HepG2 (cell line): ENCODE measurements at regions not wholly inside any gene's neighbourhood (a gene's known extent, or its start where the extent isn't known, plus 50 kb on each side); places are given as distances from the start of the nearest gene placed in this dataset.

Experiments
- ATAC-seq: fragments of 200-7000 bp; cut with Tn5 transposase; 3 replicates; pipeline ENCODE4 v1.9.1; 2020; ENCODE audit warnings: mild to moderate bottlenecking, moderate library complexity
- BruUV-seq: library from RNA; stranded (reverse); fragments of 400-500 nt; replicated peaks from 2 replicates; lab custom pipeline; 2021; lab: Mats Ljungman, UMichigan
- CTCF ChIA-PET: fragments of 300-600 bp; formaldehyde crosslinking; extraction: SDS; loops from one replicate; lab custom pipeline; 2021; ENCODE audit warnings: low total read pairs, inconsistent platforms, low intra/inter-chr PET ratio; lab: Yijun Ruan, JAX
- POLR2A ChIA-PET: fragments of 350-600 bp; sonication (Branson Sonifier 250); formaldehyde crosslinking; loops from one replicate; lab custom pipeline; 2020; ENCODE audit warnings: antibody characterized with exemption, inconsistent platforms; lab: Yijun Ruan, JAX
- DNase-seq: peaks from one replicate; pipeline ENCODE4 v3.0.0-alpha.2; 2015; ENCODE audit warnings: low spot score
- FAIRE-seq: peaks from 3 replicates; lab custom pipeline; 2011; peaks lifted over from hg19 to GRCh38; lab: Jason Lieb, UNC
- H2AFZ ChIP-seq: one replicate; pipeline ENCODE4 v1.6.1; 2011; ENCODE audit warnings: low read length, inconsistent platforms
- H3K27ac ChIP-seq: fragments of 300-600 bp; 3 replicates; pipeline ENCODE4 v1.8.0; 2011; ENCODE audit warnings: mixed run types, mild to moderate bottlenecking, mixed read lengths, low read length, inconsistent platforms; ENCODE audit not compliant: insufficient read depth; ENCODE audit errors: extremely low read length
- H3K27me3 ChIP-seq, 2 experiments: fragments of 200-600 bp in 1 of 2; 2 replicates in 1 of 2; 3 replicates in 1 of 2; pipeline versions ENCODE4 v1.6.0 to v1.8.0; 2011; ENCODE audit warnings: low read length in 2 of 2, mild to moderate bottlenecking in 2 of 2, moderate library complexity in 2 of 2, inconsistent platforms in 1 of 2; ENCODE audit not compliant: insufficient read depth in 2 of 2, control insufficient read depth in 1 of 2
- H3K36me3 ChIP-seq, 2 experiments: fragments of 200-600 bp in 1 of 2; replicated peaks in 1 of 2; 2 replicates in 1 of 2; 3 replicates in 1 of 2; pipeline versions ENCODE4 v1.5.1 to v1.8.0; 2011; ENCODE audit warnings: low read length in 2 of 2, inconsistent platforms in 1 of 2; ENCODE audit not compliant: insufficient read depth in 2 of 2, control insufficient read depth in 1 of 2
- H3K4me1 ChIP-seq: 2 replicates; pipeline ENCODE4 v1.5.1; 2012; ENCODE audit warnings: low read length, inconsistent platforms; ENCODE audit not compliant: insufficient read depth
- H3K4me2 ChIP-seq: 2 replicates; pipeline ENCODE4 v1.6.0; 2011; ENCODE audit warnings: low read depth, low read length, inconsistent platforms
- H3K4me3 ChIP-seq, 3 experiments: fragments of 200-600 bp in 1 of 3; sonication (generic), shearing (Covaris generic) in 1 of 3; replicated peaks in 1 of 3; 2 replicates each; pipeline ENCODE4 v1.5.1; 2011 to 2016; ENCODE audit warnings: low read length in 3 of 3, inconsistent platforms in 2 of 3, low read depth in 2 of 3, mild to moderate bottlenecking in 2 of 3, control low read depth in 1 of 3, mixed read lengths in 1 of 3; ENCODE audit not compliant: insufficient read depth in 1 of 3
- H3K79me2 ChIP-seq: one replicate; pipeline ENCODE4 v1.6.1; 2011; ENCODE audit warnings: low read length, inconsistent platforms; ENCODE audit not compliant: insufficient read depth
- H3K9ac ChIP-seq: 2 replicates; pipeline ENCODE4 v1.6.0; 2011; ENCODE audit warnings: mild to moderate bottlenecking, low read depth, low read length, inconsistent platforms; ENCODE audit not compliant: insufficient read depth
- H3K9me3 ChIP-seq: 2 replicates; pipeline ENCODE4 v1.5.1; 2012; ENCODE audit warnings: mild to moderate bottlenecking, low read length
- H4K20me1 ChIP-seq: 2 replicates; pipeline ENCODE4 v1.6.0; 2011; ENCODE audit warnings: inconsistent platforms, mild to moderate bottlenecking, low read length, moderate library complexity; ENCODE audit not compliant: insufficient read depth
- ARID2 ChIP-seq: sonication (generic); formaldehyde crosslinking; IDR thresholded peaks from 2 replicates; pipeline ENCODE4 v1.8.1; 2022; ENCODE audit warnings: mild to moderate bottlenecking, missing genetic modification reagents, borderline replicate concordance
- ARNT2 ChIP-seq: sonication (generic); formaldehyde crosslinking; IDR thresholded peaks from 2 replicates; pipeline ENCODE4 v1.8.0; 2022; ENCODE audit warnings: mild to moderate bottlenecking, low read depth, missing genetic modification reagents, moderate library complexity
- ETV6 ChIP-seq: sonication (generic); formaldehyde crosslinking; conservative IDR thresholded peaks from 2 replicates; pipeline ENCODE4 v1.4.0; 2020; ENCODE audit warnings: missing genetic modification reagents
- GMEB1 ChIP-seq: sonication (generic); formaldehyde crosslinking; IDR thresholded peaks from 2 replicates; pipeline ENCODE4 v1.5.1; 2020; ENCODE audit warnings: missing genetic modification reagents, mild to moderate bottlenecking, borderline replicate concordance
- POLR2AphosphoS5 ChIP-seq: IDR thresholded peaks from 2 replicates; pipeline ENCODE4 v1.6.1; 2012; ENCODE audit warnings: low read depth, low read length
- PREB ChIP-seq: sonication (generic); formaldehyde crosslinking; IDR thresholded peaks from 2 replicates; pipeline ENCODE4 v1.4.0; 2020; ENCODE audit warnings: missing genetic modification reagents
- RFX1 ChIP-seq: fragments of 450-650 bp; IDR thresholded peaks from 2 replicates; pipeline ENCODE4 v1.6.1; 2017
- SIN3B ChIP-seq: fragments of 150-350 bp; IDR thresholded peaks from 2 replicates; pipeline ENCODE4 v1.6.1; 2014; ENCODE audit warnings: low read length
- SOX13 ChIP-seq, 3 experiments: fragments of 450-650 bp in 1 of 3; sonication (generic) in 1 of 3; formaldehyde crosslinking in 1 of 3; IDR thresholded peaks in 2 of 3; conservative IDR thresholded peaks in 1 of 3; 2 replicates each; pipeline versions ENCODE4 v1.5.0 to v1.6.1; 2016 to 2020; ENCODE audit warnings: antibody characterized with exemption in 1 of 3, mild to moderate bottlenecking in 1 of 3, missing compliant biosample characterization in 1 of 3, missing genetic modification reagents in 1 of 3, moderate library complexity in 1 of 3
- WIZ ChIP-seq: sonication (generic); formaldehyde crosslinking; IDR thresholded peaks from 2 replicates; pipeline ENCODE4 v1.5.1; 2020; ENCODE audit warnings: mild to moderate bottlenecking, missing genetic modification reagents
- ZBTB49 ChIP-seq: sonication (generic); formaldehyde crosslinking; IDR thresholded peaks from 2 replicates; pipeline ENCODE4 v1.4.0; 2020; ENCODE audit warnings: missing genetic modification reagents, borderline replicate concordance
- ZNF225 ChIP-seq: sonication (generic); formaldehyde crosslinking; IDR thresholded peaks from 2 replicates; pipeline ENCODE4 v1.4.0; 2020; ENCODE audit warnings: mild to moderate bottlenecking, missing genetic modification reagents
- ZNF24 ChIP-seq: fragments of 450-650 bp; IDR thresholded peaks from 2 replicates; pipeline ENCODE4 v1.6.1; 2017; ENCODE audit warnings: antibody characterized with exemption, mild to moderate bottlenecking
- ZNF292 ChIP-seq: sonication (generic); formaldehyde crosslinking; IDR thresholded peaks from 2 replicates; pipeline ENCODE4 v1.8.1; 2022; ENCODE audit warnings: mild to moderate bottlenecking, low read depth, missing genetic modification reagents, borderline replicate concordance
- ZNF577 ChIP-seq: sonication (generic); formaldehyde crosslinking; IDR thresholded peaks from 2 replicates; pipeline ENCODE4 v1.4.0; 2020; ENCODE audit warnings: mild to moderate bottlenecking, low read depth, missing genetic modification reagents, borderline replicate concordance
- WGBS: methylation state at CpG from one replicate; pipeline ENCODE4 v1.1.6; 2017; ENCODE audit warnings: low lambda C conversion rate; 5-methylcytosine and 5-hydroxymethylcytosine counted together
- in situ Hi-C: cut with HindIII; loops from 2 replicates; pipeline ENCODE4 v1.10.0; 2017; ENCODE audit warnings: low pct_unique_long_range_greater_than_20kb; ENCODE audit not compliant: extremely low pct_ligation_motif_present
- intact Hi-C: fragments of 100-400 bp; cut with micrococcal nuclease; formaldehyde crosslinking; loops from one replicate; pipeline ENCODE4 v1.10.0; 2022; ENCODE audit not compliant: unreplicated experiment

- Histone ChIP-seq H3K4me1 (no peaks in the 10 kb centered on the region), H2AFZ (no peak overlapping the region), H3K9me3 (no peaks in the 10 kb centered on the region), H3K9ac (no peak overlapping the region), H3K4me2 (no peak overlapping the region), H3K36me3 (no peaks in the 10 kb centered on the region), H3K4me3 (no peak overlapping the region), H3K79me2 (no peaks in the 10 kb centered on the region), H4K20me1 (no peaks in the 10 kb centered on the region), H3K27me3 (peaks cover 0 to 2% of the 10 kb centered on the region in 2 experiments; a peak in 1 of 5 replicates), H3K27ac (no peak overlapping the region)
- CTCF ChIA-PET: no interaction called here
- no peak for DNase-seq
- ATAC-seq: no peak
- TF ChIP-seq ZNF24: no peak
- no peak for TF ChIP-seq ARID2 (CRISPR knock-in tag)
- FAIRE-seq: no peak
- 0% methylated on average over 4 of the region's 4 CpGs for WGBS
- POLR2A ChIA-PET: no interaction called here
- in situ Hi-C loops (no loop called here), intact Hi-C loops (no loop called here)
- no TSS peak for BruUV-seq
These were observed 153.6 kb downstream of the DIRAS2 start for GRCh38 chr9:90489066-90489465.

GRCh38 chr9:90499761-90500160 is 142.9 kb downstream of the DIRAS2 start:
- Histone ChIP-seq H3K36me3 (no peaks in the 10 kb centered on the region), H4K20me1 (no peaks in the 10 kb centered on the region), H3K79me2 (no peaks in the 10 kb centered on the region), H3K4me3 (no peak overlapping the region), H3K4me1 (no peaks in the 10 kb centered on the region), H3K9me3 (no peaks in the 10 kb centered on the region), H3K27ac (no peak overlapping the region), H3K9ac (no peak overlapping the region), H3K27me3 (no peaks in the 10 kb centered on the region; a peak in 1 of 5 replicates), H3K4me2 (no peak overlapping the region), H2AFZ (no peak overlapping the region)
- in situ Hi-C loops: no loop called here
- intact Hi-C loops: no loop called here
- ChIA-PET CTCF (no interaction called here), POLR2A (no interaction called here)
- DNase-seq (no peak), FAIRE-seq (no peak), ATAC-seq (no peak)
- WGBS: 0% methylated on average over 2 of the region's 2 CpGs
- no TSS peak for BruUV-seq
- TF ChIP-seq ZNF292 (no peak), WIZ (no peak), ZNF225 (CRISPR knock-in tag) (no peak), POLR2AphosphoS5 (no peak), SIN3B (no peak), ZBTB49 (CRISPR knock-in tag) (no peak), PREB (CRISPR knock-in tag) (no peak), GMEB1 (CRISPR knock-in tag) (no peak), ZNF577 (no peak), ARNT2 (CRISPR knock-in tag) (no peak), RFX1 (no peak), ETV6 (CRISPR knock-in tag) (no peak), SOX13 (IDR thresholded peaks at IDR 0.05) (no peak), SOX13 (CRISPR knock-in tag; conservative IDR thresholded peaks at IDR 0.05 in 1 of 2, IDR thresholded peaks at IDR 0.05 in 1 of 2) (no peak)
